Tibial artery (tissue), 4 donors: ENCODE measurements at regions not wholly inside any gene's neighbourhood (a gene's known extent, or its start where the extent isn't known, plus 50 kb on each side); places are given as distances from the start of the nearest gene placed in this dataset.

Source experiments
- DNase-seq, 2 donors: peaks; one replicate each; pipeline ENCODE4 v3.0.0-alpha.2; 2019
- H3K27ac ChIP-seq, 2 donors: fragments of 200-600 bp; sonication (generic) in 1 of 2; 1 replicate in 1 of 2; 2 replicates in 1 of 2; pipeline ENCODE4 v1.5.1; 2018 to 2019; ENCODE audit warnings: mild to moderate bottlenecking in 1 of 2
- H3K27me3 ChIP-seq, 2 donors: fragments of 200-600 bp; sonication (generic) in 1 of 2; one replicate each; pipeline versions ENCODE4 v1.5.1 to v1.6.0; 2016 to 2019
- H3K36me3 ChIP-seq, 3 donors: fragments of 200-600 bp; sonication (generic) in 2 of 3; one replicate each; pipeline ENCODE4 v1.5.1; 2016 to 2019; ENCODE audit warnings: mild to moderate bottlenecking in 2 of 3
- H3K4me1 ChIP-seq, 4 donors: fragments of 200-600 bp; sonication (generic) in 2 of 4; 1 replicate in 3 of 4; 2 replicates in 1 of 4; pipeline ENCODE4 v1.5.1; 2016 to 2019
- H3K4me3 ChIP-seq, 2 donors: fragments of 200-600 bp; sonication (generic) in 1 of 2; 1 replicate in 1 of 2; 2 replicates in 1 of 2; pipeline ENCODE4 v1.5.1; 2018 to 2019; ENCODE audit warnings: mild to moderate bottlenecking in 2 of 2
- H3K9me3 ChIP-seq, 3 donors: fragments of 200-600 bp; sonication (generic) in 1 of 3; one replicate each; pipeline ENCODE4 v1.5.1; 2016 to 2019
- intact Hi-C: fragments of 100-400 bp; cut with DNase I; formaldehyde crosslinking; loops from one replicate; pipeline ENCODE4 v1.15.0; 2023; ENCODE audit warnings: low total_unique reads
- TF ChIP-seq, protein P1 (sequence below), 2 experiments: fragments of 200-600 bp in 1 of 2; fragments of 450-650 bp in 1 of 2; IDR thresholded peaks; one replicate each; pipeline ENCODE4 v1.5.1; 2017 to 2019; ENCODE audit warnings: antibody characterized with exemption in 2 of 2, mild to moderate bottlenecking in 1 of 2, moderate library complexity in 1 of 2

DNA sequence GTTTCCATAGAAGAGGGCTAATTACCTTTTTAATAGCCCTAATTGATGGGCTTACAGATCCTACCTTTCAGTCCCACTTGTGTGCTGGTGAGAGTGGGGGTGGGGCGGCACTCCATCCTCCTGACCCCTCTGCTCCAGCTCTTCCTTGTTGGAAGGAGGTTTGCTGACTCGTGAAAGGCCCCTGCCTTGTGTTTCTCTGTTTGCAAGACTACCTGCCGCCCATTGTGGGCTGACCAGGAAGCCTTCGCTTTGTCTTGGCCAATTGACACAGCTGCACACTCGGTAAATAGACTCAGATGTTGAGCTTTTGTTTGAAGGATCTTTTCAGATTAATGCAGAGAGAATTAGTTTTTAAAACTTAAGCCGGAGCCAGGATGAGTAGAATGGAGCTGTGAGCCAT lies 197.3 kb upstream of the HES1 start:
- Histone ChIP-seq H3K27me3 (peaks cover 0 to 27% of the 10 kb centered on the region in 2 donors), H3K4me3 (no peak overlapping the region), H3K36me3 (no peaks in the 10 kb centered on the region), H3K27ac (no peak overlapping the region), H3K9me3 (no peaks in the 10 kb centered on the region), H3K4me1 (peaks cover 0 to 3% (median 0%) of the 10 kb centered on the region in 4 donors)
- TF ChIP-seq, protein P1, sequence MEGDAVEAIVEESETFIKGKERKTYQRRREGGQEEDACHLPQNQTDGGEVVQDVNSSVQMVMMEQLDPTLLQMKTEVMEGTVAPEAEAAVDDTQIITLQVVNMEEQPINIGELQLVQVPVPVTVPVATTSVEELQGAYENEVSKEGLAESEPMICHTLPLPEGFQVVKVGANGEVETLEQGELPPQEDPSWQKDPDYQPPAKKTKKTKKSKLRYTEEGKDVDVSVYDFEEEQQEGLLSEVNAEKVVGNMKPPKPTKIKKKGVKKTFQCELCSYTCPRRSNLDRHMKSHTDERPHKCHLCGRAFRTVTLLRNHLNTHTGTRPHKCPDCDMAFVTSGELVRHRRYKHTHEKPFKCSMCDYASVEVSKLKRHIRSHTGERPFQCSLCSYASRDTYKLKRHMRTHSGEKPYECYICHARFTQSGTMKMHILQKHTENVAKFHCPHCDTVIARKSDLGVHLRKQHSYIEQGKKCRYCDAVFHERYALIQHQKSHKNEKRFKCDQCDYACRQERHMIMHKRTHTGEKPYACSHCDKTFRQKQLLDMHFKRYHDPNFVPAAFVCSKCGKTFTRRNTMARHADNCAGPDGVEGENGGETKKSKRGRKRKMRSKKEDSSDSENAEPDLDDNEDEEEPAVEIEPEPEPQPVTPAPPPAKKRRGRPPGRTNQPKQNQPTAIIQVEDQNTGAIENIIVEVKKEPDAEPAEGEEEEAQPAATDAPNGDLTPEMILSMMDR (IDR thresholded peaks at IDR 0.05): no peak
- DNase-seq: no peak
- intact Hi-C loops: no loop called here

DNA sequence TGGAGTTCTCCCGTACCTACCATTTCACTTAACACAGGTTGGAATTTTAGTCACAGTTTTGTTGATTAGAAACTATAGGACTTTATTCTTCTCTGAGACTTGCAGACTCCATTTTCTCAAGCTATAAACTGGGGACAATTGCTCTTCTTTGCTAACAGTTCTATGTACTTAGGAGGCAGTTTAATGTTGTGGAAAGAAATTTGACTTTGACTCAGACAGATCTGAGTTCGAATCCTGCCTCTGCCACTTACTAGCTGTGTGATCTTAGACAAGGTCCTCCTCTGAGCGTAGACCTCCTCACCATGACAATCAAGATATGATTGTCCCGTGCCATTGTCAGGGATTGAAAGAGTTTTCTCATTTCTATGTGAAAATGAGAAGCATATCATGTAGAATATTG lies 196.4 kb upstream of the HES1 start:
- Histone ChIP-seq H3K9me3 (no peaks in the 10 kb centered on the region), H3K4me1 (peaks cover 0 to 3% (median 0%) of the 10 kb centered on the region in 4 donors), H3K27me3 (peaks cover 0 to 24% of the 10 kb centered on the region in 2 donors), H3K36me3 (no peaks in the 10 kb centered on the region), H3K4me3 (no peak overlapping the region), H3K27ac (no peak overlapping the region)
- TF ChIP-seq, protein P1 (IDR thresholded peaks at IDR 0.05): no peak
- intact Hi-C loops: no loop called here
- no peak for DNase-seq

DNA sequence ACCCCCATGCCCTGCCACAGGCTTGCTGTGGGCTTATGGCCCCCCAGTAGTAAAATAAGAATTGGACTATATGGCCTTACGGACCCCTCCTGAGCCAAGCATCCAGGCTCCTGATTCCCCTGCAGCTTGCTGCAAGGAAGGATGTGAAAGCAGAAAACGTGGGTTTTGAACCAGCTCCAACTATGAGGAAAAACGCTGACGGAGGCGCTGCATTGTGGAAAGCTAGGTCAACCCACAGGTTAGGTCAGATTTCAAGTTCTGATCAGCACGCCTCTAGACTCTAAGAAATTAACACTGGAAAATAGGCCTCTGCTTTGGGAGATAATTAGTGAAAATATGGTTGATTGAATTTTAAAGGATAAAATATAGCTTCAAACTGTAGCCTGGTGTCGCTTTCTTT lies 195.4 kb upstream of the HES1 start:
- no peak for DNase-seq

GRCh38 chr3:193941486-193941885 lies 194.5 kb upstream of the HES1 start:
- Histone ChIP-seq H3K9me3 (no peaks in the 10 kb centered on the region), H3K36me3 (no peaks in the 10 kb centered on the region), H3K27ac (no peak overlapping the region), H3K4me3 (no peak overlapping the region), H3K4me1 (peaks cover 0 to 5% (median 1%) of the 10 kb centered on the region in 4 donors), H3K27me3 (peaks cover 0 to 24% of the 10 kb centered on the region in 2 donors)
- intact Hi-C loops: no loop called here
- TF ChIP-seq, protein P1 (IDR thresholded peaks at IDR 0.05): no peak
- no peak for DNase-seq

More for the DNA sequence above, 195.4 kb upstream of the HES1 start:
- Histone ChIP-seq H3K4me3 (no peak overlapping the region), H3K9me3 (no peaks in the 10 kb centered on the region), H3K36me3 (no peaks in the 10 kb centered on the region), H3K27me3 (peaks cover 0 to 24% of the 10 kb centered on the region in 2 donors), H3K27ac (no peak overlapping the region), H3K4me1 (peaks cover 0 to 3% (median 1%) of the 10 kb centered on the region in 4 donors)
- TF ChIP-seq, protein P1 (IDR thresholded peaks at IDR 0.05): no peak
- intact Hi-C loops: no loop called here

DNA sequence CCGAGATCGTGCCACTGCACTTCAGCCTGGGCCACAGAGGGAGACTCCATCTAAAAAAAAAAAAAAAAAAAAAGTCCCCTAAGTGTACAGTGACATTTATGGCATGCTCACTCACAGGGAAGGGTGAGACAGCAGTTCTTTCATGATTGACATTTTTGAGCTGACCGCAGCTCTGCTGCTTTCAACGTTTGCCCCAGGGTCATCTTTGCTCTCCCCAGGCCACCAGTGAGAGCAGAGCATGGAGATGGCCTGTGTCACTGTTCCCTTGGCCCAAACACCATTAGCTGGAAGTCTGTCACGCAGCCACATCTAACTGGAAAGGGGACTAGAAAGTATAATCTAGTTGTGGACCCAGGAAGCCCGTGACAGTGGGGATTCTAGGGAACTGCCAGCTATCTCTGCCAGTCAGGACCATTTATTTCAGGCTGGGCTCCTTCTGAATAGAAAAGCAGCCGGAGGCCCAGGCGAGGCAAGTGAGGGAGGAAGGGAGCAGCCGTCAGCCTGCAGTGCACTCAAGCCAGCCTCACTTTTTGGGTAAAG lies 193.4 kb upstream of the HES1 start:
- Histone ChIP-seq H3K36me3 (no peaks in the 10 kb centered on the region), H3K27me3 (peaks cover 0 to 24% of the 10 kb centered on the region in 2 donors), H3K4me1 (peaks cover 0 to 5% (median 1%) of the 10 kb centered on the region in 4 donors), H3K4me3 (no peak overlapping the region), H3K9me3 (no peaks in the 10 kb centered on the region), H3K27ac (no peak overlapping the region)
- intact Hi-C loops: no loop called here
- TF ChIP-seq, protein P1 (IDR thresholded peaks at IDR 0.05): no peak
- no peak for DNase-seq

DNA sequence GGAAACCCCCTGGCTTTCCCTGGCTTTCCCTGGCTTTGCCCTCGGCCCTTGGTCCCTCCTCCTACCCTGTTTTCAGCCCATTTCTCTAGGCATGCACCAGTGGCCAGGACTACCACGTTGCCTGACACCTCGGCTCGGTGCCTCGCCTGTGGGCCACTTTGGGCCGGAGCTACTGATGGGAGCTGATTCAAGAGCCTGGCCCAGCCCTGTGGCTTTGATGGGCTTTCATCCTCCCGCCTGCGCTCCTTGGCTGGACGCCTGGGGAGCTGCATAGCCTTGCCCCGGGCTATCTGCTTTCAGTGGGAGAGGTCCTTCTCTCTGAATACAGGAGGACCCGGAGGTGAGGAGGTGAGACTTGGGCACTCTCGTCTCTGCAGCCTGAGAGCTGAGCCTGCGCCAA lies 192.7 kb upstream of the HES1 start:
- Histone ChIP-seq H3K27me3 (peaks cover 0 to 24% of the 10 kb centered on the region in 2 donors), H3K4me1 (peaks cover 0 to 5% (median 1%) of the 10 kb centered on the region in 4 donors), H3K9me3 (no peaks in the 10 kb centered on the region), H3K36me3 (no peaks in the 10 kb centered on the region), H3K4me3 (no peak overlapping the region), H3K27ac (no peak overlapping the region)
- DNase-seq: no peak
- intact Hi-C loops: no loop called here
- TF ChIP-seq, protein P1 (IDR thresholded peaks at IDR 0.05): no peak
